ENCODE measurements at regions not wholly inside any gene's neighbourhood (a gene's known extent, or its start where the extent isn't known, plus 50 kb on each side); places are given as distances from the start of the nearest gene placed in this dataset.

DNA sequence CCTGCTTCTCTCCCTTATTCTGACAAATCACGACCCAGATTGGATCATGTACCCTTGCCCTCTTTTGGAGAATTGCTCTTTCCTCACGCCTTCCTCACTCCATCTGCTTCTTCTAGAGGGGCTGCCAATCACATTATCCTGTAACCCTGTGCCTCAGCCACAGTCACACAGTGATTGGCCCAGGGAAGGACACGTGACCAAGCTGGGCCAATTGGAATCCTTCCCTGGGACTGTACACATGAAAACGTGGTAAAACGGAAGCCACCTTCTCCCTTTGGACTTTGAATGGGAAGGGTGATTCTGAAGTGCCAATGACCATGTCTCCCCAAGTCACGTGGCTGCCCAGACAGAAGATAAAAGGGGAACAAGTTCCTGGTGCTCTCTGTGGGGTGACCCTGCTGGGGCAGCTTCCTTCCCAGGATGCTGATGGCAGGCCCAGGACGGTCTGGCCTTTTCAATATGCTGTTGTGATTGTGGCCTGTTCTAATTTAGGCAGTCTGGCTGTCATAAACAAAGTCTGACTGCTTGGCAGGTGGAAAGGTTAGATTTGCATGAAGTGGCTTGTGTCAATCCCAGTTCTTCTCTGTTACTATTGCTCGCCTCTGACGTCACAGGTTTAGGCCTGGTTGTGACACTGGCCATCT is 92.9 kb downstream of the UBIAD1 start:
- ATAC-seq (ENCODE audit: poor library complexity): no peak
- no peak for DNase-seq
- intact Hi-C loops (cut with DNase I): no loop called here

DNA sequence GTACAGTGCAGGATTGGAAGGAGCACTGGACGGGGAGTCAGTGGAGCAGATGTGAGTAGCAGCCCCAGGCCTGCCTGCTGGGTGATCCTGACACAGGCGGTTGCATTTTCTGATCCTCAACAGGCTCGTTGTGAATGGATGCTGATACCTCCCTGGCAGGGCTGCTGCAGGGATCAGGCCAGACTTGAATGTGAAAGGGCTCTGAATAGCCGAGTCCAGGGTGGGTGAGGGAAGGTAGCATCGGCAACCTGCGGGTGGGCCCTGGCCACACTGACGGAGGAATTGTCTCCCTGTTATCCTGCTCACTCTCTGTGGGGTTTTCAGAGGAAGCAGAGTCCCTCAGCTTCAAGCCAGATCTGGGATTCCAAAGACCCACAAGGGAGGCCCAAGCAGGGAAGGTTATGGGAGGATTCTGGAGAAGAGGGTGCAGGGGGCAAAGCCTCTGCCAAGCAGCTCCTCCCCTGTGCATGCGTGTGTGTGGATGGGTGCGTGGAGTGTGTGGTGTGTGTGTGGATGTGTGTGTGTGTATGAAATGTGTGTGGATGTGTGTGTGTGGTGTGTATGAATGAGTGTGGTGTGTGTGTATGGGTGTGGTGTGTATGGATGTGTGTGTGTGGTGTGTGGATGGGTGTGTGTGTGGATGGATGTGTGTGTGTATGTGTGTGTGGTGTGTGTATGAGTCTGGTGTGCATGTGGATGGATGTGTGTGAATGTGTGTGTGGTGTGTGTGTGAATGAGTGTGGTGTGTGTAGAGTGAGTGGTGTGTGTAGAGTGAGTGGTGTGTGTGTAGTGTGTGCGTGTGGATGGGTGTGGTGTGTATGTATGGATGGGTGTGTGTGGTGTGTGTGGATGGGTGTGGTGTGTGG is 100.3 kb downstream of the UBIAD1 start:
- intact Hi-C loops (cut with DNase I): no loop called here
- ATAC-seq (ENCODE audit: poor library complexity) (no peak), DNase-seq (no peak)

- DNase-seq: no peak
- intact Hi-C loops (cut with DNase I): no loop called here
- ATAC-seq (ENCODE audit: poor library complexity): no peak
These were observed 101.1 kb downstream of the UBIAD1 start for GRCh38 chr1:11373895-11374747.

- DNase-seq (no peak), ATAC-seq (ENCODE audit: poor library complexity) (no peak)
- intact Hi-C loops (cut with DNase I): no loop called here
These were observed 101.7 kb downstream of the UBIAD1 start for GRCh38 chr1:11374748-11375110.

- ATAC-seq (ENCODE audit: poor library complexity): no peak
- DNase-seq: no peak
- intact Hi-C loops (cut with DNase I): no loop called here
These were observed 101.9 kb upstream of the DISP3 start for GRCh38 chr1:11377001-11377583.

GRCh38 chr1:11377954-11378353 is 101.0 kb upstream of the DISP3 start:
- ATAC-seq (ENCODE audit: poor library complexity) (no peak), DNase-seq (no peak)
- intact Hi-C loops (cut with DNase I): no loop called here

GRCh38 chr1:11379851-11380250 is 99.1 kb upstream of the DISP3 start:
- intact Hi-C loops (cut with DNase I): no loop called here
- DNase-seq (no peak), ATAC-seq (ENCODE audit: poor library complexity) (no peak)

- DNase-seq (no peak), ATAC-seq (ENCODE audit: poor library complexity) (no peak)
- intact Hi-C loops (cut with DNase I): no loop called here
These were observed 98.5 kb upstream of the DISP3 start for GRCh38 chr1:11380500-11380899.

GRCh38 chr1:11383553-11384169 is 95.3 kb upstream of the DISP3 start:
- DNase-seq (no peak), ATAC-seq (ENCODE audit: poor library complexity) (no peak)
- intact Hi-C loops (cut with DNase I): no loop called here

DNA sequence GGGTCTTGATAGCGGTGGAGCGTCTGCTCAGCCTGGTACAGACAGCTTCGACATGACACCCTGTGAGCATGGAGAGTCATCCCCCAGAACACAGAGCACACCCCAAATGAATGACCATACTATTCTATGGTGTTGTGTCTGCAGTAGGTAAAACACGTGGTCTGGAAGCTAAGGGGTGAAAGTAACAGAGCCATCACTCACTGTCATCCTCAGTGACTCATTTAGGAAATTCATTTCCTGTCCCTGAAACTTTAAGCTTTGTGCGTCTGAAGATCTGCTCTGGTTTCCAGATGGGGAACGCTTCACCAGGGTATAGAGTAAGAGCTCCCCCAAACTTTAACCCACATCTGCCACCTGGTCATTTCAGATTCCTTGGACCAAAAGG is 94.8 kb upstream of the DISP3 start:
- no peak for ATAC-seq (ENCODE audit: poor library complexity)
- intact Hi-C loops (cut with DNase I): no loop called here
- no peak for DNase-seq

DNA sequence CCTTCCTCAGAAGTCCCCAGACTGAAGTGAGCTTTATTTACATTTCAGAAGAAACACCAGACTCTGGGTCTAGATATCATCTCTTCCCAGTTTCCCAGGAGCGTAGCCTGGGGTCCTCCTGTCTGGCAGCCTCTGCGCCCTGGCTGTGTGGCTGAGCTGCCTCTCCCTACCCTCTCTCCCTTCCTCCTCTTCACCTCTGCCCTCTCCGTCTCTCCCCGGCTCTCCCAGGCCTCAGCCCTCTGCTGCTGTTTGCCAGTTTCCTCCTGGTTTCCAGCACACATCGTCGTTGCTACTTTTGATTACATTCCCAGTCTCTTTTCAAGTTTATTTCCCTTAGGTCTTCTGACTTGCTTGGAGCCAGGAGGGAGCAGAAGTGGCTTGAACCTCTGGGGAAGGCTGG is 91.1 kb upstream of the DISP3 start:
- intact Hi-C loops (cut with DNase I): no loop called here
- no peak for ATAC-seq (ENCODE audit: poor library complexity)

GRCh38 chr1:11388617-11389016 is 90.3 kb upstream of the DISP3 start:
- no peak for ATAC-seq (ENCODE audit: poor library complexity)
- DNase-seq: no peak
- intact Hi-C loops (cut with DNase I): no loop called here

More for the DNA sequence above, 91.1 kb upstream of the DISP3 start:
- no peak for DNase-seq

DNA sequence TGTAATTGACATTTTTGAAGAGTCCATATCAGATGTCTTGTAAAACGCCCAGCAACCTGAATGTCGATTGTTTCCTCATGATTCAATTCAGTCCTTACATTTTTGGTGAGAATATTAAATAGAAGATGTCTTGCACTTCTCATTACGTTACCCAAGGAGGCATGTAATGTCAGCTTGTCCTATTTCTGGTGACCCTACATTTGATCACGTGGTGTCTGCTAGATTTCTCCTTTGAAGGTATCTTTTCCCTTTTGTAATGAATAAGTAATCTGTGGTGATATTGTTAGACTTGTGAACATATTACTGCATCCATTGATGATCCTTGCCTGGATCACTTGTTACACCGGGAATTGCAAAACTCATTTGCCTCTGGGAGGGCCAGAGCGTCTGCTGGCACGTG is 87.6 kb upstream of the DISP3 start:
- no peak for DNase-seq
- intact Hi-C loops (cut with DNase I): no loop called here
- ATAC-seq (ENCODE audit: poor library complexity): no peak

GRCh38 chr1:11391886-11392285 is 87.1 kb upstream of the DISP3 start:
- intact Hi-C loops (cut with DNase I): no loop called here
- DNase-seq (no peak), ATAC-seq (ENCODE audit: poor library complexity) (no peak)

- intact Hi-C loops (cut with DNase I): no loop called here
- DNase-seq: no peak
- no peak for ATAC-seq (ENCODE audit: poor library complexity)
These were observed 84.2 kb upstream of the DISP3 start for GRCh38 chr1:11394592-11395245.

DNA sequence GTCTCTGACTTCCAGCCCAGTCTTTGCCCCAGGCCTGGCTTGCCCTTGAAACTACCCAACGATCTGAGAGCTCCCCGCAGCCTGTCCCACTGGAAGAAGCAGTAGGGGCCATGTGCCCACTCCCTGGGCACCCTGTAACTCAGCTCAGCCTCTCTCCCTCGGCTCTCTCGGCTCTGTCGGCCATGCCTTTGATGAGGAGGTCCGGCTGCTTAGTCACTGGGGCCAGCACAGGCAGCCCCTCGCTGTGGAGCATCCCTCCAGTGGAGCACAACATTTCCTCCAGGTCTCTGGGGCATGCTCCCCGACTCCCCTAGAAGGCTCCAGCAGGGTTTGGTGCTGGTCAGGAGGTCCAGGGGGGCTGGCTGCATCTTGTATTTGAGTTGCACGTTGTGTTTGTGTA is 83.3 kb upstream of the DISP3 start:
- ATAC-seq (ENCODE audit: poor library complexity) (no peak), DNase-seq (no peak)
- intact Hi-C loops (cut with DNase I): no loop called here

GRCh38 chr1:11397151-11397901 is 81.6 kb upstream of the DISP3 start:
- no peak for ATAC-seq (ENCODE audit: poor library complexity)
- intact Hi-C loops (cut with DNase I): no loop called here
- no peak for DNase-seq

- ATAC-seq (ENCODE audit: poor library complexity): no peak
- no peak for DNase-seq
- intact Hi-C loops (cut with DNase I): no loop called here
These were observed 79.7 kb upstream of the DISP3 start for GRCh38 chr1:11399250-11399649.

Data from Right ventricle myocardium superior (tissue), 1 donor.